H1 (cell line): ENCODE measurements at regions not wholly inside any gene's neighbourhood (a gene's known extent, or its start where the extent isn't known, plus 50 kb on each side); places are given as distances from the start of the nearest gene placed in this dataset.

Source experiments
- CTCF ChIA-PET: fragments of 300-600 bp; sonication (Branson Sonifier 250); formaldehyde crosslinking; loops from one replicate; lab custom pipeline; 2021; ENCODE audit not compliant: partially characterized antibody; lab: Charles Lee
- POLR2A ChIA-PET: fragments of 300-600 bp; sonication (Branson Sonifier 250); formaldehyde crosslinking; loops from one replicate; lab custom pipeline; 2021; ENCODE audit warnings: inconsistent platforms; ENCODE audit not compliant: partially characterized antibody; lab: Charles Lee
- DNase-seq, 2 experiments: peaks; one replicate each; pipeline versions ENCODE4 v3.0.0 to v3.0.0-alpha.2; 2010 to 2022; ENCODE audit warnings: low spot score in 2 of 2, low read depth in 1 of 2, mixed read lengths in 1 of 2
- FAIRE-seq: peaks from 2 replicates; lab custom pipeline; 2011; peaks lifted over from hg19 to GRCh38; lab: Jason Lieb, UNC
- H2AFZ ChIP-seq: 2 replicates; pipeline ENCODE4 v1.8.1; 2012; ENCODE audit warnings: low read length, inconsistent platforms
- H2AK5ac ChIP-seq: 2 replicates; pipeline ENCODE4 v1.6.1; 2013; ENCODE audit warnings: low read depth, low read length
- H2BK120ac ChIP-seq: replicated peaks from 2 replicates; pipeline ENCODE3; 2013; ENCODE audit warnings: low read depth, low read length, inconsistent platforms
- H2BK12ac ChIP-seq: 2 replicates; pipeline ENCODE4 v1.6.1; 2013; ENCODE audit warnings: low read depth, low read length
- H2BK15ac ChIP-seq: 2 replicates; pipeline ENCODE4 v1.6.1; 2013; ENCODE audit warnings: low read length
- H2BK20ac ChIP-seq: 2 replicates; pipeline ENCODE4 v1.6.1; 2013; ENCODE audit warnings: low read length
- H2BK5ac ChIP-seq: 2 replicates; pipeline ENCODE4 v1.6.1; 2013; ENCODE audit warnings: low read depth, low read length
- H3K14ac ChIP-seq: 2 replicates; pipeline ENCODE4 v1.6.1; 2013; ENCODE audit warnings: inconsistent platforms; ENCODE audit not compliant: insufficient read length
- H3K18ac ChIP-seq: 2 replicates; pipeline ENCODE4 v1.6.1; 2013; ENCODE audit warnings: low read length; ENCODE audit errors: extremely low read depth
- H3K23ac ChIP-seq: 2 replicates; pipeline ENCODE4 v1.6.1; 2013; ENCODE audit warnings: inconsistent platforms; ENCODE audit not compliant: insufficient read length
- H3K23me2 ChIP-seq: 2 replicates; pipeline ENCODE4 v1.6.1; 2013; ENCODE audit warnings: low read depth, low read length
- H3K27ac ChIP-seq: 2 replicates; pipeline ENCODE4 v1.6.1; 2011; ENCODE audit warnings: low read depth, low read length, inconsistent platforms
- H3K27me3 ChIP-seq, 4 experiments: replicated peaks in 1 of 4; 1 replicate in 1 of 4; 2 replicates in 3 of 4; pipeline versions ENCODE4 v1.6.1 to v1.8.1; 2011 to 2013; ENCODE audit warnings: low read length in 3 of 4, mild to moderate bottlenecking in 3 of 4, inconsistent platforms in 2 of 4, mixed read lengths in 2 of 4, moderate library complexity in 1 of 4; ENCODE audit not compliant: control insufficient read depth in 3 of 4, insufficient read depth in 3 of 4; ENCODE audit errors: extremely low read depth in 1 of 4
- H3K36me3 ChIP-seq, 4 experiments: 2 replicates each; pipeline versions ENCODE4 v1.6.1 to v1.8.1; 2011 to 2013; ENCODE audit warnings: mild to moderate bottlenecking in 4 of 4, low read length in 3 of 4, moderate library complexity in 2 of 4, control low read depth in 1 of 4, inconsistent platforms in 1 of 4; ENCODE audit not compliant: insufficient read depth in 4 of 4, control insufficient read depth in 2 of 4
- H3K4ac ChIP-seq: replicated peaks from 2 replicates; pipeline ENCODE3; 2013; ENCODE audit warnings: low read length, low read depth, mixed read lengths, inconsistent platforms; ENCODE audit not compliant: insufficient read length
- H3K4me1 ChIP-seq, 4 experiments: replicated peaks in 1 of 4; 1 replicate in 1 of 4; 2 replicates in 3 of 4; pipeline versions ENCODE4 v1.6.1 to v1.8.1; 2011 to 2013; ENCODE audit warnings: low read length in 3 of 4, inconsistent platforms in 2 of 4, mixed read lengths in 1 of 4; ENCODE audit not compliant: insufficient read depth in 4 of 4, control insufficient read depth in 3 of 4
- H3K4me2 ChIP-seq, 2 experiments: 2 replicates each; pipeline versions ENCODE4 v1.6.1 to v1.8.1; 2011 to 2013; ENCODE audit warnings: low read depth in 2 of 2, low read length in 2 of 2, control low read depth in 1 of 2, inconsistent platforms in 1 of 2, mild to moderate bottlenecking in 1 of 2; ENCODE audit not compliant: insufficient read depth in 1 of 2
- H3K4me3 ChIP-seq, 4 experiments: fragments of 200-600, 300-600 bp in 1 of 4; sonication (generic), shearing (Covaris generic), sonication (Bioruptor Twin) in 1 of 4; 2 replicates each; pipeline versions ENCODE4 v1.5.1 to v1.8.1; 2011 to 2016; ENCODE audit warnings: low read length in 4 of 4, low read depth in 3 of 4, control low read depth in 2 of 4, inconsistent platforms in 2 of 4, mild to moderate bottlenecking in 2 of 4, mixed read lengths in 1 of 4, moderate library complexity in 1 of 4; ENCODE audit not compliant: insufficient read depth in 2 of 4; ENCODE audit errors: extremely low read depth in 1 of 4
- H3K56ac ChIP-seq: replicated peaks from 2 replicates; pipeline ENCODE3; 2013; ENCODE audit warnings: low read depth, mild to moderate bottlenecking, mixed read lengths, low read length, inconsistent platforms; ENCODE audit not compliant: insufficient read length
- H3K79me1 ChIP-seq: 2 replicates; pipeline ENCODE4 v1.6.1; 2013; ENCODE audit warnings: low read depth, low read length, control low read depth
- H3K79me2 ChIP-seq, 2 experiments: 2 replicates each; pipeline versions ENCODE4 v1.6.1 to v1.8.1; 2012 to 2013; ENCODE audit warnings: low read length in 2 of 2, mild to moderate bottlenecking in 2 of 2, inconsistent platforms in 1 of 2; ENCODE audit not compliant: insufficient read depth in 2 of 2, control insufficient read depth in 1 of 2
- H3K9ac ChIP-seq, 4 experiments: replicated peaks in 1 of 4; 1 replicate in 1 of 4; 2 replicates in 3 of 4; pipeline versions ENCODE4 v1.6.1 to v1.8.1; 2011 to 2013; ENCODE audit warnings: low read depth in 3 of 4, low read length in 3 of 4, control low read depth in 2 of 4, mild to moderate bottlenecking in 2 of 4, moderate library complexity in 2 of 4, inconsistent platforms in 1 of 4; ENCODE audit errors: extremely low read depth in 1 of 4
- H3K9me3 ChIP-seq, 2 experiments: 2 replicates each; pipeline versions ENCODE4 v1.6.1 to v1.8.1; 2012 to 2013; ENCODE audit warnings: mild to moderate bottlenecking in 2 of 2, moderate library complexity in 2 of 2, control low read depth in 1 of 2, inconsistent platforms in 1 of 2, low read depth in 1 of 2, low read length in 1 of 2, mixed read lengths in 1 of 2; ENCODE audit not compliant: insufficient read depth in 2 of 2
- H4K20me1 ChIP-seq, 2 experiments: replicated peaks in 1 of 2; 2 replicates each; pipeline versions ENCODE3 to v1.8.1; 2011 to 2013; ENCODE audit warnings: inconsistent platforms in 2 of 2, low read length in 2 of 2, mild to moderate bottlenecking in 1 of 2; ENCODE audit not compliant: insufficient read depth in 2 of 2, control insufficient read depth in 1 of 2
- H4K5ac ChIP-seq: 2 replicates; pipeline ENCODE4 v1.6.1; 2013; ENCODE audit warnings: low read length, low read depth, mixed read lengths, inconsistent platforms; ENCODE audit not compliant: insufficient read length
- H4K8ac ChIP-seq: 2 replicates; pipeline ENCODE4 v1.8.0; 2013; ENCODE audit warnings: mild to moderate bottlenecking, moderate library complexity, low read length, inconsistent platforms; ENCODE audit not compliant: insufficient read depth; ENCODE audit errors: extremely low read depth
- H4K91ac ChIP-seq: replicated peaks from 2 replicates; pipeline ENCODE3; 2013; ENCODE audit warnings: low read length, mixed read lengths, inconsistent platforms; ENCODE audit not compliant: insufficient read length
- CEBPB ChIP-seq: IDR thresholded peaks from 2 replicates; pipeline ENCODE4 v1.6.1; 2012; ENCODE audit warnings: low read depth, low read length
- CREB1 ChIP-seq: IDR thresholded peaks from 2 replicates; pipeline ENCODE4 v1.6.1; 2012; ENCODE audit warnings: inconsistent platforms
- WGBS, 2 experiments: shearing (Covaris generic) in 1 of 2; methylation state at CpG; one replicate each; pipeline versions ENCODE4 v1.1.6 to v1.1.7; 2013 to 2015; ENCODE audit warnings: low lambda C conversion rate in 2 of 2, mixed read lengths in 2 of 2, inconsistent platforms in 1 of 2, low coverage in 1 of 2, missing lambda C conversion rate in 1 of 2; ENCODE audit not compliant: insufficient replicate concordance in 2 of 2, insufficient coverage in 1 of 2, insufficient read length in 1 of 2; ENCODE audit errors: extremely low coverage in 1 of 2, missing lambda C conversion rate in 1 of 2; 5-methylcytosine and 5-hydroxymethylcytosine counted together

GRCh38 chr7:25900245-25900644 lies 251.8 kb upstream of the NFE2L3 start:
- Histone ChIP-seq H3K36me3 (no peaks in the 10 kb centered on the region), H4K8ac (no peak overlapping the region), H3K27me3 (no peaks in the 10 kb centered on the region), H4K5ac (no peak overlapping the region), H3K27ac (no peak overlapping the region), H3K9ac (no peak overlapping the region), H3K18ac (no peak overlapping the region), H3K79me2 (no peaks in the 10 kb centered on the region), H3K9me3 (no peaks in the 10 kb centered on the region), H3K56ac (no peak overlapping the region), H4K91ac (no peak overlapping the region), H2BK5ac (no peak overlapping the region), H3K79me1 (no peaks in the 10 kb centered on the region), H2AK5ac (no peak overlapping the region), H2BK120ac (no peak overlapping the region), H2BK12ac (no peak overlapping the region), H3K4ac (no peak overlapping the region), H3K14ac (no peak overlapping the region), H3K23me2 (peaks cover 3% of the 10 kb centered on the region; the same call in 1 of the 2 replicates), H2BK20ac (no peak overlapping the region), H2AFZ (no peak overlapping the region), H2BK15ac (no peak overlapping the region), H3K4me3 (no peak overlapping the region), H3K4me2 (no peak overlapping the region), H4K20me1 (no peaks in the 10 kb centered on the region), H3K23ac (no peak overlapping the region), H3K4me1 (no peaks in the 10 kb centered on the region; a peak in 1 of 7 replicates)
- ChIA-PET CTCF (no interaction called here), POLR2A (interaction anchor here (1.4 kb wide), 1 partner anchor 300 kb away, joined by 3 read pairs; no protein-coding TSS in a partner anchor)
- DNase-seq = no peak
- 89% methylated on average over 3 of the region's 3 CpGs; no CpG with 5 or more reads in 1 of the 2 experiments for WGBS, 2 experiments
- TF ChIP-seq CREB1 (no peak), CEBPB (0 out of 2 replicates have a peak, but pooled peaks have one; percentile 14)
- no peak for FAIRE-seq
